Suppressor macrophage treated with lipopolysaccharide for 1 hour (primary cell): ENCODE measurements at regions not wholly inside any gene's neighbourhood (a gene's known extent, or its start where the extent isn't known, plus 50 kb on each side); places are given as distances from the start of the nearest gene placed in this dataset.
"Not testable (repeated sequence)": the region's sequence is repeated elsewhere in the genome, so short reads cannot be mapped to it uniquely, and the experiment has no call there.

ENCODE experiments used
- DNase-seq, 3 donors: peaks; one replicate each; pipeline ENCODE4 v3.0.0-alpha.2; 2020 to 2022

GRCh38 chr2:208608122-208608835, 201.7 kb downstream of the PTH2R start:
- no peak for DNase-seq

GRCh38 chr2:208609166-208609804, 202.7 kb downstream of the PTH2R start:
- no peak for DNase-seq

GRCh38 chr2:208615675-208616074, 209.1 kb downstream of the PTH2R start:
- not testable (repeated sequence) for DNase-seq

GRCh38 chr2:208618220-208618619, 211.6 kb downstream of the PTH2R start:
- no peak for DNase-seq

- DNase-seq: no peak
Measured at GRCh38 chr2:208619993-208620392, 213.4 kb downstream of the PTH2R start.

GRCh38 chr2:208620487-208620978, 213.9 kb downstream of the PTH2R start:
- no peak for DNase-seq

- DNase-seq: no peak
Measured at GRCh38 chr2:208627110-208627884, 220.7 kb downstream of the PTH2R start.

- DNase-seq: no peak
Measured at GRCh38 chr2:208627916-208628315, 221.3 kb downstream of the PTH2R start.

GRCh38 chr2:208638059-208638458, 231.5 kb downstream of the PTH2R start:
- DNase-seq: no peak

- no peak for DNase-seq
Measured at GRCh38 chr2:208642125-208642779, 235.7 kb downstream of the PTH2R start.

GRCh38 chr2:208643145-208643544, 236.6 kb downstream of the PTH2R start:
- DNase-seq: no peak

- DNase-seq: no peak
Measured at GRCh38 chr2:208645226-208645625, 238.6 kb downstream of the PTH2R start.

GRCh38 chr2:208648368-208648767, 241.8 kb downstream of the PTH2R start:
- no peak for DNase-seq

GRCh38 chr2:208653383-208653782, 246.8 kb downstream of the PTH2R start:
- DNase-seq: no peak

- DNase-seq: peak in 1 of 3 donors; percentile 16
Measured at GRCh38 chr2:208654056-208654455, 247.5 kb downstream of the PTH2R start.

- no peak for DNase-seq
Measured at GRCh38 chr2:208657468-208657867, 250.9 kb downstream of the PTH2R start.

GRCh38 chr2:208669394-208669793, 262.8 kb downstream of the PTH2R start:
- no peak for DNase-seq

GRCh38 chr2:208671284-208671683, 264.7 kb downstream of the PTH2R start:
- no peak for DNase-seq

- no peak for DNase-seq
Measured at GRCh38 chr2:208671886-208672680, 265.5 kb downstream of the PTH2R start.

GRCh38 chr2:208673631-208674030, 267.0 kb downstream of the PTH2R start:
- no peak for DNase-seq

- no peak for DNase-seq
Measured at GRCh38 chr2:208674919-208675318, 268.3 kb downstream of the PTH2R start.

GRCh38 chr2:208685929-208686328, 279.3 kb downstream of the PTH2R start:
- DNase-seq: not testable (repeated sequence)
